ENCODE measurements at regions not wholly inside any gene's neighbourhood (a gene's known extent, or its start where the extent isn't known, plus 50 kb on each side); places are given as distances from the start of the nearest gene placed in this dataset.

GRCh38 chr7:118563311-118563710 lies 338.8 kb downstream of the ANKRD7 start:
- TF ChIP-seq EZH2phosphoT487 (IDR thresholded peaks at IDR 0.05; ENCODE audit: borderline replicate concordance, low read length) = no peak
- TF ChIP-seq, protein P1, sequence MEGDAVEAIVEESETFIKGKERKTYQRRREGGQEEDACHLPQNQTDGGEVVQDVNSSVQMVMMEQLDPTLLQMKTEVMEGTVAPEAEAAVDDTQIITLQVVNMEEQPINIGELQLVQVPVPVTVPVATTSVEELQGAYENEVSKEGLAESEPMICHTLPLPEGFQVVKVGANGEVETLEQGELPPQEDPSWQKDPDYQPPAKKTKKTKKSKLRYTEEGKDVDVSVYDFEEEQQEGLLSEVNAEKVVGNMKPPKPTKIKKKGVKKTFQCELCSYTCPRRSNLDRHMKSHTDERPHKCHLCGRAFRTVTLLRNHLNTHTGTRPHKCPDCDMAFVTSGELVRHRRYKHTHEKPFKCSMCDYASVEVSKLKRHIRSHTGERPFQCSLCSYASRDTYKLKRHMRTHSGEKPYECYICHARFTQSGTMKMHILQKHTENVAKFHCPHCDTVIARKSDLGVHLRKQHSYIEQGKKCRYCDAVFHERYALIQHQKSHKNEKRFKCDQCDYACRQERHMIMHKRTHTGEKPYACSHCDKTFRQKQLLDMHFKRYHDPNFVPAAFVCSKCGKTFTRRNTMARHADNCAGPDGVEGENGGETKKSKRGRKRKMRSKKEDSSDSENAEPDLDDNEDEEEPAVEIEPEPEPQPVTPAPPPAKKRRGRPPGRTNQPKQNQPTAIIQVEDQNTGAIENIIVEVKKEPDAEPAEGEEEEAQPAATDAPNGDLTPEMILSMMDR (IDR thresholded peaks at IDR 0.05; ENCODE audit: low read depth, low read length, poor library complexity, severe bottlenecking) = no peak
- H3K27me3 ChIP-seq (ENCODE audit: control insufficient read depth, low read length) = no peaks in the 10 kb centered on the region
- H4K20me1 ChIP-seq (ENCODE audit: control insufficient read depth, insufficient read depth, low read depth, low read length) = no peaks in the 10 kb centered on the region
- no peaks in the 10 kb centered on the region for H3K9me2 ChIP-seq (replicated peaks; ENCODE audit: control insufficient read depth, low read length)
- H3K9me3 ChIP-seq (ENCODE audit: control insufficient read depth, insufficient read depth, low read length) = no peaks in the 10 kb centered on the region
- no peaks in the 10 kb centered on the region for H3K4me1 ChIP-seq (ENCODE audit: control insufficient read depth, low read length)
- no peak overlapping the region for H3K4me2 ChIP-seq (ENCODE audit: low read length)
- no peaks in the 10 kb centered on the region for H3F3A ChIP-seq (ENCODE audit: control insufficient read depth, insufficient read depth)
- no peak overlapping the region for H3K4me3 ChIP-seq (ENCODE audit: low read length)
- H3K27ac ChIP-seq (ENCODE audit: low read depth, low read length) = no peak overlapping the region
- no peaks in the 10 kb centered on the region for H3K36me3 ChIP-seq (ENCODE audit: control insufficient read depth, low read length)
- H3K79me2 ChIP-seq (ENCODE audit: control insufficient read depth, low read length) = no peaks in the 10 kb centered on the region

DNA sequence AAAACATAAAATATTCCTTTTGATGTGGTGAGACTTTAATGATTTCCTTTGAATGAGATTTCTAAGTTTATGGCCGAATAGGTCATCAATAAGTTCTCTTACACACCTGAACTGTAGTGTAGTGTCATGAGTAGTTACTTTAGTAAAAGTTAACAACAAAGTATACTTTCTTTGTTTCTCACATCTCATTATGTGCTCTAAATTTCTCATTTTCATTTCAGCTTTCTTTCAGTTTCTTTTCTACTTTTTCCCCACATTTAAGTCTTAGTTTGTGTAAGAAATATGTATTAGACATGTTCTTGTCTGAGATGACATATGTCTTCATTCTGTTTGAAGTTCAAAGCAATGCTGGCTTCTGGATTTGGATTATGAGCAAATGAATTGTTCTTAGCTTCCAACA lies 348.1 kb downstream of the ANKRD7 start:
- H3K9me2 ChIP-seq (replicated peaks; ENCODE audit: control insufficient read depth, low read length) = no peaks in the 10 kb centered on the region
- H3K27ac ChIP-seq (ENCODE audit: low read depth, low read length) = no peak overlapping the region
- no peaks in the 10 kb centered on the region for H3F3A ChIP-seq (ENCODE audit: control insufficient read depth, insufficient read depth)

GRCh38 chr7:118573085-118573484 lies 348.6 kb downstream of the ANKRD7 start:
- Histone ChIP-seq H4K20me1 (ENCODE audit: control insufficient read depth, insufficient read depth, low read depth, low read length) (no peaks in the 10 kb centered on the region), H3K4me2 (ENCODE audit: low read length) (no peak overlapping the region), H3F3A (ENCODE audit: control insufficient read depth, insufficient read depth) (no peaks in the 10 kb centered on the region), H3K27me3 (ENCODE audit: control insufficient read depth, low read length) (no peaks in the 10 kb centered on the region), H3K36me3 (ENCODE audit: control insufficient read depth, low read length) (no peaks in the 10 kb centered on the region), H3K4me1 (ENCODE audit: control insufficient read depth, low read length) (no peaks in the 10 kb centered on the region), H3K4me3 (ENCODE audit: low read length) (no peak overlapping the region), H3K9me2 (replicated peaks; ENCODE audit: control insufficient read depth, low read length) (no peaks in the 10 kb centered on the region), H3K27ac (ENCODE audit: low read depth, low read length) (no peak overlapping the region), H3K9me3 (ENCODE audit: control insufficient read depth, insufficient read depth, low read length) (no peaks in the 10 kb centered on the region), H3K79me2 (ENCODE audit: control insufficient read depth, low read length) (no peaks in the 10 kb centered on the region)
- TF ChIP-seq, protein P1 (IDR thresholded peaks at IDR 0.05; ENCODE audit: low read depth, low read length, poor library complexity, severe bottlenecking) = no peak
- no peak for TF ChIP-seq EZH2phosphoT487 (IDR thresholded peaks at IDR 0.05; ENCODE audit: borderline replicate concordance, low read length)

More for the DNA sequence above, 348.1 kb downstream of the ANKRD7 start:
- no peaks in the 10 kb centered on the region for H3K36me3 ChIP-seq (ENCODE audit: control insufficient read depth, low read length)
- no peak overlapping the region for H3K4me2 ChIP-seq (ENCODE audit: low read length)
- no peaks in the 10 kb centered on the region for H3K4me1 ChIP-seq (ENCODE audit: control insufficient read depth, low read length)
- H3K4me3 ChIP-seq (ENCODE audit: low read length) = no peak overlapping the region
- H3K9me3 ChIP-seq (ENCODE audit: control insufficient read depth, insufficient read depth, low read length) = no peaks in the 10 kb centered on the region
- no peaks in the 10 kb centered on the region for H3K79me2 ChIP-seq (ENCODE audit: control insufficient read depth, low read length)
- H3K27me3 ChIP-seq (ENCODE audit: control insufficient read depth, low read length) = no peaks in the 10 kb centered on the region
- TF ChIP-seq, protein P1 (IDR thresholded peaks at IDR 0.05; ENCODE audit: low read depth, low read length, poor library complexity, severe bottlenecking) = no peak
- no peak for TF ChIP-seq EZH2phosphoT487 (IDR thresholded peaks at IDR 0.05; ENCODE audit: borderline replicate concordance, low read length)
- H4K20me1 ChIP-seq (ENCODE audit: control insufficient read depth, insufficient read depth, low read depth, low read length) = no peaks in the 10 kb centered on the region

Measured in DOHH2 (cell line).